PC-9 (cell line): ENCODE measurements at regions not wholly inside any gene's neighbourhood (a gene's known extent, or its start where the extent isn't known, plus 50 kb on each side); places are given as distances from the start of the nearest gene placed in this dataset.

Experiments
- EZH2 ChIP-seq: fragments of 200-600 bp; sonication (generic); IDR thresholded peaks from 2 replicates; pipeline ENCODE4 v1.8.0; 2017; ENCODE audit warnings: antibody characterized with exemption, low read depth
- TF ChIP-seq, protein P1 (sequence below): fragments of 200-600 bp; sonication (generic); conservative IDR thresholded peaks from 2 replicates; pipeline ENCODE4 v1.6.1; 2017; ENCODE audit warnings: mixed run types, antibody characterized with exemption, mild to moderate bottlenecking, moderate library complexity

DNA sequence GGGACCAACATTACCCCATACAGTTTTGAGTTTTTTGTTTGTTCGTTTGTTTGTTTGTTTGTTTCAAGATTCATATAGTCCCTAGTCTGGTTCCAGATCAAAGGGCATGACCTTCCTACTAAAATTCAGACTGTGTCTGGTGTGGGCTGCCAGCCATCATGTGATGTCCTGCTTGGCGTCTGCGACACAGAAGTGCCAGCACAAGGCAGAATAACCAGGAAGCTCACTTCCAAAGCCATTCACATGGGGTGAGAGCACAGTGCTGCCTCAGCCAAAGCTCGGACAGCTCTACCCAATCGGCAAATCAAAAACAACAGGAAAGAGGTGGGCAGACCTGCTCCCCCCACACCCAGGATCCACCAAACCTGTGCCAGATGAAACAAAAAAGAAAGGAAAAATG, 142.6 kb upstream of the THBS1 start:
- TF ChIP-seq, protein P1, sequence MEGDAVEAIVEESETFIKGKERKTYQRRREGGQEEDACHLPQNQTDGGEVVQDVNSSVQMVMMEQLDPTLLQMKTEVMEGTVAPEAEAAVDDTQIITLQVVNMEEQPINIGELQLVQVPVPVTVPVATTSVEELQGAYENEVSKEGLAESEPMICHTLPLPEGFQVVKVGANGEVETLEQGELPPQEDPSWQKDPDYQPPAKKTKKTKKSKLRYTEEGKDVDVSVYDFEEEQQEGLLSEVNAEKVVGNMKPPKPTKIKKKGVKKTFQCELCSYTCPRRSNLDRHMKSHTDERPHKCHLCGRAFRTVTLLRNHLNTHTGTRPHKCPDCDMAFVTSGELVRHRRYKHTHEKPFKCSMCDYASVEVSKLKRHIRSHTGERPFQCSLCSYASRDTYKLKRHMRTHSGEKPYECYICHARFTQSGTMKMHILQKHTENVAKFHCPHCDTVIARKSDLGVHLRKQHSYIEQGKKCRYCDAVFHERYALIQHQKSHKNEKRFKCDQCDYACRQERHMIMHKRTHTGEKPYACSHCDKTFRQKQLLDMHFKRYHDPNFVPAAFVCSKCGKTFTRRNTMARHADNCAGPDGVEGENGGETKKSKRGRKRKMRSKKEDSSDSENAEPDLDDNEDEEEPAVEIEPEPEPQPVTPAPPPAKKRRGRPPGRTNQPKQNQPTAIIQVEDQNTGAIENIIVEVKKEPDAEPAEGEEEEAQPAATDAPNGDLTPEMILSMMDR, result no peak
- no peak for TF ChIP-seq EZH2
